ENCODE measurements at regions not wholly inside any gene's neighbourhood (a gene's known extent, or its start where the extent isn't known, plus 50 kb on each side); places are given as distances from the start of the nearest gene placed in this dataset.

DNA sequence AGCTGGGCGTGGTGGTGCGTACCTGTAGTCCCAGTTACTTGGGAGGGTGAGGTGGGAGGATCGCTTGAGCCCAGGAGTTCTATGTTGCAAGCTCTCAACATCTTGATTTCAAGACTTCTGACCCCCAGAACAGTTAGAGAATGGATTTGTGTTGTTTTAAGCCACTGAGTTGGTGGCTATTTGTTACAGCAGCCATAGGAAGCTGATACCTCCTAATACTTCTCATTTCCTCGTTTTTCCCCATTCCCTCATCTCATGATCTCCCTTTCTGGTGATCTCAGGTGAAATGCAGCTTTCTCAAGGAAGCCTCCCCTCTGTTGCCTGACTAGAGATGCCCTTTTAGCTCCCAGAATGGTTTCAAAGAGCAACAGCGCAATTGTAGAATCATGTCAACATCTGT lies 378.8 kb downstream of the TYW1 start:
- Histone ChIP-seq H3K36me3 (ENCODE audit: control insufficient read depth in 2 of 2, insufficient read depth in 2 of 2, low read length in 1 of 2) (no peaks in the 10 kb centered on the region), H3K4me3 (ENCODE audit: low read length in 2 of 2) (no peak overlapping the region), H3K27ac (ENCODE audit: low read depth in 1 of 2, low read length in 1 of 2) (no peak overlapping the region), H3K4me1 (ENCODE audit: control insufficient read depth in 2 of 2, insufficient read depth in 2 of 2, low read length in 2 of 2) (no peaks in the 10 kb centered on the region), H3K9me3 (ENCODE audit: control insufficient read depth in 2 of 2, insufficient read depth in 1 of 2, low read length in 1 of 2) (no peaks in the 10 kb centered on the region), H3K27me3 (ENCODE audit: control insufficient read depth in 2 of 2, insufficient read depth in 1 of 2, low read length in 1 of 2) (peaks cover 0 to 2% of the 10 kb centered on the region in 2 donors)
- no peak for DNase-seq (ENCODE audit: low read depth in 6 of 9, low spot score in 9 of 9)
- WGBS = 90% methylated on average over 5 of the region's 5 CpGs

DNA sequence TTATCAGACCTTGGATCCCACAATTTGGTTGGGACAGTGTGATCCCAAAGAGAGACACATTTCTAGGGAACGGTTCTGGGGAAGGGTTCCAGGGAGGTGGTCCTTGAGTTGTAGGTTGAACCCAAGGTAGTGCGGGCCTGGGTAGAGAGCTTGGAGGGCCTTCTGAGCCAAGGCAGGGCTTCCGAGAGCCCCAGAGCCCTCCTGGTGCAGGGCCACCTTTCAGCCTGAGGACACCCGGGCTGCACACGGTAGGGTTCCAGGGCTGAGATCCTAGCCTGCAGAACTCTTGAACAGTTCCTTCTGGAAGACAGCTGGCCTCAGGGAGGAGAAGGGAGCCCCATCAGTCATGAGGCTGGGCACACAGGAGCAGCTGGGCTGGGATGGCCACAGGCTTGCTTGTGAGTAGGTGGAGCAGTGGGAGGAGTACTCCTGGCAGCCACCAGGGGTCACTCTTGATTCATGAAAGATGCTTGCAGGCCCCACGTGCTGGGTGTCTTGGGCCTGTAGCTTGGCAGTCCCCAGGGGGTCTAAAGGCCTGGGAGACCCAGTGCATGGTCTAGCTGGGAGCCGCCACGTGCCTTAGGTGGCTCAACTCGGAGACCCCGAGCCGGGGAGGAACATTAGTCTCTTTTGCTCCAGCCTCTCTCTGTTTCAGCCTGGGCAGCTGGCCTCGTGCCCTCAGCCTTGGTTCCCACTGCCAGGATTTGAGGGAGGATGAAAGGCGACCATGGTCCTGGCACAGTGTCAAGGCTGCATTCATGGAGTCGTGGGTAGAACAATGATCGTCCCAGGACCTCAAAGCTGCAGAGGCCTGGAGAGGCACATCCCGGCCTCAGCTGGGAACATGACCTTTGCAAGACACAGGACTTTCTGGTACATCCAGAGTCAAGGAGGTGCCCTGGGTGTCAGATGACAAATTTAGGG lies 381.6 kb downstream of the TYW1 start:
- no peaks in the 10 kb centered on the region for H3K27me3 ChIP-seq (ENCODE audit: control insufficient read depth in 2 of 2, insufficient read depth in 1 of 2, low read length in 1 of 2)
- peak; percentile 33 to 80 (median 61) for DNase-seq (ENCODE audit: low read depth in 6 of 9, low spot score in 9 of 9)
- H3K36me3 ChIP-seq (ENCODE audit: control insufficient read depth in 2 of 2, insufficient read depth in 2 of 2, low read length in 1 of 2) = no peaks in the 10 kb centered on the region
- H3K9me3 ChIP-seq (ENCODE audit: control insufficient read depth in 2 of 2, insufficient read depth in 1 of 2, low read length in 1 of 2) = no peaks in the 10 kb centered on the region
- H3K4me3 ChIP-seq (ENCODE audit: low read length in 2 of 2) = no peak overlapping the region
- H3K4me1 ChIP-seq (ENCODE audit: control insufficient read depth in 2 of 2, insufficient read depth in 2 of 2, low read length in 2 of 2) = no peaks in the 10 kb centered on the region
- 65% methylated on average over 16 of the region's 16 CpGs for WGBS
- no peak overlapping the region for H3K27ac ChIP-seq (ENCODE audit: low read depth in 1 of 2, low read length in 1 of 2)

DNA sequence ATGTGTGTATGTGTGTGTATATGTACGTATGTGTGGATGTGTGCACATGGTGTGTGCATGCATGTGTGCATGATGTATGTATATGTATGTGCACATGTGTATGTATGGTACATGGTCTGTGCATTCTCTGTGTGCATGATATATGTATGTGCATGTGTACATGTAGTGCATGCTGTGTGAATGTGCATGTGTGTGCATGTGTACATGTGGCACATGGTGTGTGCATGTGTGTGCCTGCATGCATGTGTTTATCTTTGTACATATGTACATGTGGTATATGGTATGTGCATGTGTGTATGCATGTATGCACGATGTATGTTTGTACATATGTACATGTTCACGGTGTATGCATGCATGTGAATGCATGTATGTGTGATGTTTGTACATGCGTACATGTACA lies 383.7 kb downstream of the TYW1 start:
- WGBS = 97% methylated on average over 4 of the region's 4 CpGs
- no peak overlapping the region for H3K4me3 ChIP-seq (ENCODE audit: low read length in 2 of 2)
- DNase-seq (ENCODE audit: low read depth in 6 of 9, low spot score in 9 of 9) = no peak
- no peaks in the 10 kb centered on the region for H3K36me3 ChIP-seq (ENCODE audit: control insufficient read depth in 2 of 2, insufficient read depth in 2 of 2, low read length in 1 of 2)
- H3K27ac ChIP-seq (ENCODE audit: low read depth in 1 of 2, low read length in 1 of 2) = no peak overlapping the region
- no peaks in the 10 kb centered on the region for H3K9me3 ChIP-seq (ENCODE audit: control insufficient read depth in 2 of 2, insufficient read depth in 1 of 2, low read length in 1 of 2)
- no peaks in the 10 kb centered on the region for H3K27me3 ChIP-seq (ENCODE audit: control insufficient read depth in 2 of 2, insufficient read depth in 1 of 2, low read length in 1 of 2)
- H3K4me1 ChIP-seq (ENCODE audit: control insufficient read depth in 2 of 2, insufficient read depth in 2 of 2, low read length in 2 of 2) = no peaks in the 10 kb centered on the region

DNA sequence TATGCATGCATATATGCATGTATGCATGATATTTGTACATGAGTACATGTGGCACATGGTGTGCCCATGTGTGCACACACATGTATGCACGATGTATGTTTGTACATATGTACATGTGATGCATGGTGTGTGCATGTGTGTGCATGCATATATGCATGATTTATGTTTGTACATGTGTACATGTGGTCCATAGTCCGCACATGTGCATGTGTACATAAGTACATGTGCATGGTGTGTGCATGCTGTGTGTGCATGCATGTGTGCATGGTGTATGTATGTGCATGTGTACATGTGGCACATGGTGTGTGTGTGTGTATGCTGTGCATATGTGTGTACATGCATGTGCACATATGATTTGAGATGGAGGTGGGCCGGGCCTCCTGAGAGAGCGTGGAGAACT lies 384.2 kb downstream of the TYW1 start:
- no peaks in the 10 kb centered on the region for H3K9me3 ChIP-seq (ENCODE audit: control insufficient read depth in 2 of 2, insufficient read depth in 1 of 2, low read length in 1 of 2)
- no peak for DNase-seq (ENCODE audit: low read depth in 6 of 9, low spot score in 9 of 9)
- H3K27ac ChIP-seq (ENCODE audit: low read depth in 1 of 2, low read length in 1 of 2) = no peak overlapping the region
- no peaks in the 10 kb centered on the region for H3K4me1 ChIP-seq (ENCODE audit: control insufficient read depth in 2 of 2, insufficient read depth in 2 of 2, low read length in 2 of 2)
- no peaks in the 10 kb centered on the region for H3K27me3 ChIP-seq (ENCODE audit: control insufficient read depth in 2 of 2, insufficient read depth in 1 of 2, low read length in 1 of 2)
- WGBS = 97% methylated on average over 4 of the region's 4 CpGs
- H3K36me3 ChIP-seq (ENCODE audit: control insufficient read depth in 2 of 2, insufficient read depth in 2 of 2, low read length in 1 of 2) = no peaks in the 10 kb centered on the region
- no peak overlapping the region for H3K4me3 ChIP-seq (ENCODE audit: low read length in 2 of 2)

DNA sequence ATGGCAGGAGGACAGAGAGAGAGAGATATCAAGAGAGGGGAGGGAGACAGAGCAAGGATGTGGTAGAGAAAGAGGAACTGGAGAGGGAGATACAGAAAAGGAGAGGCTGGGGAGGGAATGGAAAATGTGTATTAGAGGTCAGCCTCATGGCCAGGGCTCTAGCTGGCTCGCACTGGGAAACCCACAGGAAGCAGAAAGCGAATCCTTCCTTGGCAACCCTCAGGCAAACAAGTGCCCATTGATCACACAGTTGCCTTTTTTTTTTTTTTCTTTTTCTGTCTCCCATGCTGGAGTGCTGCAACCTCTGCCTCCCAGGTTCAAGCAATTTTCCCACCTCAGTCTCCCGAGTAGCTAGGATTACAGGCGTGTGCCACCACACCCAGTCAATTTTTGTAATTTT lies 391.2 kb downstream of the TYW1 start:
- Histone ChIP-seq H3K4me3 (ENCODE audit: low read length in 2 of 2) (no peak overlapping the region), H3K9me3 (ENCODE audit: control insufficient read depth in 2 of 2, insufficient read depth in 1 of 2, low read length in 1 of 2) (no peaks in the 10 kb centered on the region), H3K4me1 (ENCODE audit: control insufficient read depth in 2 of 2, insufficient read depth in 2 of 2, low read length in 2 of 2) (no peaks in the 10 kb centered on the region), H3K36me3 (ENCODE audit: control insufficient read depth in 2 of 2, insufficient read depth in 2 of 2, low read length in 1 of 2) (no peaks in the 10 kb centered on the region), H3K27me3 (ENCODE audit: control insufficient read depth in 2 of 2, insufficient read depth in 1 of 2, low read length in 1 of 2) (no peaks in the 10 kb centered on the region), H3K27ac (ENCODE audit: low read depth in 1 of 2, low read length in 1 of 2) (no peak overlapping the region)
- no peak for DNase-seq (ENCODE audit: low read depth in 6 of 9, low spot score in 9 of 9)
- WGBS = 77% methylated on average over 4 of the region's 4 CpGs

DNA sequence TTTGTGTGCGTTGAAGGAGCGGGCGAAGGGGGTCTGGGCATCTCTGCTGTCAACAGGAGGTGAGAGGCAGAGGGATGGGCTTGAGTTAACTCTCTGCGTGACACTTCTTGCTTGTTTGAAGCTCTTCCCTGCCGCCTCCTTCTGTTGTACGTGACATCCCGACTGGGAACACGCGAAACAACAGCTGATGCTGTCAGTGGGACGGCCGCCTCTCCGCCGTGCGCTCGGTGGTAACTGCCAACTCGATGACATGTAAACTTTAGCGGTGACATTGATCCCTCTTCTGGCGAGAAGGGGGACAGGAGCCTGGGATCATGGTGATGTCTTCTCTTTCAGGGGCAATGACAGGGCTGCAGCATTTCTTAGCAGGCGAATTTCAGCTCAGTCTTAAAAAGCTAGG lies 394.5 kb downstream of the TYW1 start:
- Histone ChIP-seq H3K27ac (ENCODE audit: low read depth in 1 of 2, low read length in 1 of 2) (no peak overlapping the region), H3K36me3 (ENCODE audit: control insufficient read depth in 2 of 2, insufficient read depth in 2 of 2, low read length in 1 of 2) (no peaks in the 10 kb centered on the region), H3K27me3 (ENCODE audit: control insufficient read depth in 2 of 2, insufficient read depth in 1 of 2, low read length in 1 of 2) (no peaks in the 10 kb centered on the region), H3K9me3 (ENCODE audit: control insufficient read depth in 2 of 2, insufficient read depth in 1 of 2, low read length in 1 of 2) (no peaks in the 10 kb centered on the region), H3K4me1 (ENCODE audit: control insufficient read depth in 2 of 2, insufficient read depth in 2 of 2, low read length in 2 of 2) (no peaks in the 10 kb centered on the region), H3K4me3 (ENCODE audit: low read length in 2 of 2) (no peak overlapping the region)
- 89% methylated on average over 19 of the region's 19 CpGs for whole genome bisulfite sequencing
- no peak for DNase-seq (ENCODE audit: low read depth in 6 of 9, low spot score in 9 of 9)

DNA sequence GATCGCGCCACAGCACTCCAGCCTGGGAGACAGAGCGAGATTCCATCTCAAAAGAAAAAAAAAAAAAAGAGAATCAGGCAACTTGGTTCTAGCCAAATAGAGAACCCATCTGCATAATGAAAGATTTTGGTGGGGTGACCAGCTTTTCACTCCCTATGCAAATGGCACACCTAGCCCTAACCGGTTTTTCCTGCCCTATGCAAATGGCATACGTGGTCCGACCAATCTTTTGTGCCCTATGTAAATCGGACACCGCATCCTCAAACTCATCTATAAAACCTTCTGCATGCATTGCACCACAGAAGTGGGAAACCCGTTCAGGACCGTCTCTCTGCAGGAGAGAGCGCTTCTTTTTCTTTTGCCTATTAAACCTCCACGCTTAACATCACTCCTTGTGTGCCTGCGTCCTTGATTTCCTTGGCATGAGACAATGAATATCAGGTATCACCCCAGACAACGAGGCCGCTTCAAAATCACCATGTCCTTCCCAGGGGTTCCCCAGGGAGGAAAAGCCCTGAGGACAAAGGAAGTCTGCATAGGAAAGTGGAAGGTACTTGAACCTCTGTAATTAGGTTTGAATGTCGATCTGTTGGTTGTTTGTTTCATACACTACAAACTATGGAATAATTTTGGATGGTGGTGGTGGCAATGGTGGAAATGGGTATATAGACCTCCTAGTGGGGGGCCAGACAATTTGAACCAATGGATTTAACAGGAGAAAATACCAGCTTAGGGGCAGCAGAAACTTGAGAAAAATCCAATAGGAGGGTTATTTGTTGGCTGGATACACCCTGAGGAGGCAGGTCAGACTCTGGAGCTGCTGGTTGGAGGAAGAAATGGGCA lies 396.2 kb downstream of the TYW1 start:
- Histone ChIP-seq H3K36me3 (ENCODE audit: control insufficient read depth in 2 of 2, insufficient read depth in 2 of 2, low read length in 1 of 2) (no peaks in the 10 kb centered on the region), H3K4me1 (ENCODE audit: control insufficient read depth in 2 of 2, insufficient read depth in 2 of 2, low read length in 2 of 2) (no peaks in the 10 kb centered on the region), H3K27ac (ENCODE audit: low read depth in 1 of 2, low read length in 1 of 2) (no peak overlapping the region), H3K9me3 (ENCODE audit: control insufficient read depth in 2 of 2, insufficient read depth in 1 of 2, low read length in 1 of 2) (no peaks in the 10 kb centered on the region), H3K27me3 (ENCODE audit: control insufficient read depth in 2 of 2, insufficient read depth in 1 of 2, low read length in 1 of 2) (no peaks in the 10 kb centered on the region), H3K4me3 (ENCODE audit: low read length in 2 of 2) (no peak overlapping the region)
- WGBS = 71% methylated on average over 16 of the region's 16 CpGs
- no peak for DNase-seq (ENCODE audit: low read depth in 6 of 9, low spot score in 9 of 9)

DNA sequence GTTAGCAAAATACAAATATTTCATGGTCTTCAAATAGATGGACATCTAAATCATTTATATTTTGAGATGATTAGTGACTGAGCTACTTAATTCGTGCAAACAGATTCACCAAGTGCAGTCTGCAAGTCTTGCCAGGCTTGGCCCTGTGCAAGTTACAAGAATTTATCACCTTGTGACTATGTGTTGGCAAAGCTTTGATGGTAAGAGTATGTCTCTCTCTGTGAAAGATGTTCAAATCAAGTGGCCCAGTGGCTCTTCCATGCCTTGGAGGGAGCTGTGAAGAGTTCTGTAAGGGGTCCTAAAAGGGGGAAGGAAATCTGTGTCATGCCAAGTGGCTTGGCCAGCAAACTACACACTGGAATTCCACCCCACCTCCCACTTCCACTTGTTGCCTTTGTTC lies 397.3 kb downstream of the TYW1 start:
- Histone ChIP-seq H3K36me3 (ENCODE audit: control insufficient read depth in 2 of 2, insufficient read depth in 2 of 2, low read length in 1 of 2) (no peaks in the 10 kb centered on the region), H3K4me3 (ENCODE audit: low read length in 2 of 2) (no peak overlapping the region), H3K4me1 (ENCODE audit: control insufficient read depth in 2 of 2, insufficient read depth in 2 of 2, low read length in 2 of 2) (no peaks in the 10 kb centered on the region), H3K27me3 (ENCODE audit: control insufficient read depth in 2 of 2, insufficient read depth in 1 of 2, low read length in 1 of 2) (no peaks in the 10 kb centered on the region), H3K27ac (ENCODE audit: low read depth in 1 of 2, low read length in 1 of 2) (no peak overlapping the region), H3K9me3 (ENCODE audit: control insufficient read depth in 2 of 2, insufficient read depth in 1 of 2, low read length in 1 of 2) (no peaks in the 10 kb centered on the region)
- 80% methylated on average over 1 of the region's 1 CpG for WGBS
- DNase-seq (ENCODE audit: low read depth in 6 of 9, low spot score in 9 of 9) = no peak

DNA sequence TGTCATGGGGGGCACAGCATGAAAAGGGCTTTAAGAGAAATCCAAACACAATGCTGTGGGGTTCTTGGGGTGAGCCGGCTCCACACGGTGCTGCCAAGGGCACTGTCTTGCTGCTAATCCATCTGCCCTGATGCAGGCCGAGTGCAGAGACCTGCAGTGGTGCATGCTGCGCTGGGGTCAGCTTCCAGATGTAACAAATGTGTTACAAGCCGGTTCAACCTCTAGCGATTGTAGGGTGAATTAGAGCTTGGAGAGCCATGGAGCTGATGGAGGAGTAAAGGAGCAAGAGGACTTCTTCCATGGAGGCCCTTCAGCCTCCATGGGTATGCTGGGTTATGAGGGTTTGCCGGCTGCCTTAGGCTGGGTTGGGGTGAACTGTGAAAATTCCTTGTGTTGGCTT lies 402.3 kb downstream of the TYW1 start:
- DNase-seq (ENCODE audit: low read depth in 6 of 9, low spot score in 9 of 9) = no peak
- Histone ChIP-seq H3K36me3 (ENCODE audit: control insufficient read depth in 2 of 2, insufficient read depth in 2 of 2, low read length in 1 of 2) (no peaks in the 10 kb centered on the region), H3K4me1 (ENCODE audit: control insufficient read depth in 2 of 2, insufficient read depth in 2 of 2, low read length in 2 of 2) (no peaks in the 10 kb centered on the region), H3K4me3 (ENCODE audit: low read length in 2 of 2) (no peak overlapping the region), H3K27me3 (ENCODE audit: control insufficient read depth in 2 of 2, insufficient read depth in 1 of 2, low read length in 1 of 2) (no peaks in the 10 kb centered on the region), H3K27ac (ENCODE audit: low read depth in 1 of 2, low read length in 1 of 2) (no peak overlapping the region), H3K9me3 (ENCODE audit: control insufficient read depth in 2 of 2, insufficient read depth in 1 of 2, low read length in 1 of 2) (no peaks in the 10 kb centered on the region)
- WGBS = 89% methylated on average over 7 of the region's 7 CpGs

All from thymus (tissue), 11 donors.